Right lobe of liver (tissue), 6 donors: ENCODE measurements at regions not wholly inside any gene's neighbourhood (a gene's known extent, or its start where the extent isn't known, plus 50 kb on each side); places are given as distances from the start of the nearest gene placed in this dataset.

ENCODE experiments used
- ATAC-seq, 4 donors: fragments of 200-7000 bp; cut with Tn5 transposase; one replicate each; pipeline ENCODE4 v1.9.1; 2020; ENCODE audit warnings: mild to moderate bottlenecking in 4 of 4, moderate library complexity in 4 of 4
- DNase-seq, 3 donors: peaks; one replicate each; pipeline ENCODE4 v3.0.0-alpha.2; 2020
- H3K27ac ChIP-seq, 3 donors: fragments of 200-600 bp; one replicate each; pipeline ENCODE4 v1.8.0; 2022
- H3K27me3 ChIP-seq, 2 donors: fragments of 200-600 bp; one replicate each; pipeline ENCODE4 v1.8.0; 2022
- H3K36me3 ChIP-seq, 4 donors: fragments of 200-600 bp; sonication (generic) in 1 of 4; one replicate each; pipeline versions ENCODE4 v1.5.1 to v1.8.0; 2017 to 2022; ENCODE audit warnings: control low read depth in 1 of 4
- H3K4me1 ChIP-seq, 4 donors: fragments of 200-600 bp; sonication (generic) in 1 of 4; one replicate each; pipeline versions ENCODE4 v1.5.1 to v1.8.0; 2017 to 2022; ENCODE audit warnings: control low read depth in 1 of 4
- H3K4me3 ChIP-seq, 3 donors: fragments of 200-600 bp; one replicate each; pipeline ENCODE4 v1.8.0; 2022
- H3K9me3 ChIP-seq, 4 donors: fragments of 200-600 bp; sonication (generic) in 1 of 4; one replicate each; pipeline versions ENCODE4 v1.5.1 to v1.8.0; 2017 to 2022; ENCODE audit warnings: control low read depth in 1 of 4
- POLR2A ChIP-seq: fragments of 450-650 bp; IDR thresholded peaks from one replicate; pipeline ENCODE4 v1.6.1; 2017; ENCODE audit warnings: antibody characterized with exemption, mild to moderate bottlenecking
- WGBS: methylation state at CpG from one replicate; pipeline ENCODE4 v1.1.6; 2018; ENCODE audit warnings: low coverage, low lambda C conversion rate; ENCODE audit not compliant: insufficient coverage; ENCODE audit errors: missing lambda C conversion rate; 5-methylcytosine and 5-hydroxymethylcytosine counted together
- intact Hi-C, 2 donors: fragments of 100-400 bp; cut with DNase I; formaldehyde crosslinking; loops; one replicate each; pipeline versions ENCODE4 v1.11.2 to v1.14.1; 2022
- TF ChIP-seq, protein P1 (sequence below), 4 donors: fragments of 200-600 bp in 3 of 4; fragments of 450-650 bp in 1 of 4; IDR thresholded peaks; one replicate each; pipeline versions ENCODE4 v1.5.1 to v1.8.0; 2016 to 2022; ENCODE audit warnings: antibody characterized with exemption in 4 of 4, mild to moderate bottlenecking in 2 of 4
- donor health status: DM: no; HTN: yes; CAD: no.
- donor health status: DM: no; HTN: no; CAD: no.
- donor health status: DM: no; HTN: no; CAD: no.
- donor health status: DM: no; HTN: yes; CAD: no.
- donor health status: DM: no; HTN: yes; CAD: no.

DNA sequence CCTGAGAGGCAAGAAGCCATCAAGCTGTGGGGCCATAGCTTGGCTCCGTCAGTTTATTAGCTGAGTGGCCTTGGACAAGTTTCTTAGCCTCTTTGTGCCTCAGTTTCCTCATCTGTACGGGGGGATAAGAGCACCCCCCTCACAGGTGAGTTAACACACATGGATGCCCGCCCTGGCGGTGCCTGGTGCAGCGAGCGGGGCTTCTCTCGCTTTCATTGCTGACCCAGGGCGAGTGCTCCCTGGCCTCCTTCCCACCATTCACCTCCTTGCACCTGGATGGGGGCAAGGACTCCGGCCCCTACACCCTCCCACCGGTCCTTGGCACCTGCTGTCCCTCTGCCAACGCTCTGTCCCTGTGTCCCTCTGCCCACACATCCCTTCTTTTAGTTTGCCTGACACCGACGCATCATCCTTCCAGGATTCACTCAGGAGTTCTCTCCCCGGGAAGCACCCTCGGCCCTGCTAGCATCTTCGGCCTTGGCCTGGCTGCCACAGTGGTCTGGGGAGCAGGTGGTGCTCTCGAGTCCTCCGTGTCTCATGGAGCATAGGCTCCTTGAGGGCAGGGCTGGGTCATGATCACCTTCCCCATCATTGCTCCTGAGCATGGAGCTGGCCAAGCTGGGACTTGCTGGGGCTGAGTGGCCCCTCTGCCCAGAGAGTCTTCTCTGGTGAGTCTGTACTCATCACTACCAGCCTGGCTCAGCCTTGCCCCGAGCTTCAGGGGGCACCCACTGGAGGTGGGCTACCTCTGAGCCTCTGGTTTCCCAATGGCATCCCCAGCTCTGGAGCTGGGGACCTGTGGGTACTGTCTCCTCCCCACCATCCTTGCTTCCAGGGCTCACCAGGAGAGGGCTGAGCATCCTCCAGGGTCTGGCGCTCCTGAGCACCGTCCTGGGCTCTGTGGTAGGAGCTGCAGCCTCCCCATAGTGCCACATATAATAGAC lies 53.8 kb upstream of the SORCS2 start:
- Histone ChIP-seq H3K27ac (no peak overlapping the region), H3K4me1 (no peaks in the 10 kb centered on the region), H3K9me3 (no peaks in the 10 kb centered on the region), H3K27me3 (no peaks in the 10 kb centered on the region), H3K36me3 (no peaks in the 10 kb centered on the region), H3K4me3 (no peak overlapping the region)
- ATAC-seq (no peak), DNase-seq (no peak)
- intact Hi-C loops, result no loop called here
- 67% methylated on average over 11 of the region's 21 CpGs for WGBS
- TF ChIP-seq, protein P1, sequence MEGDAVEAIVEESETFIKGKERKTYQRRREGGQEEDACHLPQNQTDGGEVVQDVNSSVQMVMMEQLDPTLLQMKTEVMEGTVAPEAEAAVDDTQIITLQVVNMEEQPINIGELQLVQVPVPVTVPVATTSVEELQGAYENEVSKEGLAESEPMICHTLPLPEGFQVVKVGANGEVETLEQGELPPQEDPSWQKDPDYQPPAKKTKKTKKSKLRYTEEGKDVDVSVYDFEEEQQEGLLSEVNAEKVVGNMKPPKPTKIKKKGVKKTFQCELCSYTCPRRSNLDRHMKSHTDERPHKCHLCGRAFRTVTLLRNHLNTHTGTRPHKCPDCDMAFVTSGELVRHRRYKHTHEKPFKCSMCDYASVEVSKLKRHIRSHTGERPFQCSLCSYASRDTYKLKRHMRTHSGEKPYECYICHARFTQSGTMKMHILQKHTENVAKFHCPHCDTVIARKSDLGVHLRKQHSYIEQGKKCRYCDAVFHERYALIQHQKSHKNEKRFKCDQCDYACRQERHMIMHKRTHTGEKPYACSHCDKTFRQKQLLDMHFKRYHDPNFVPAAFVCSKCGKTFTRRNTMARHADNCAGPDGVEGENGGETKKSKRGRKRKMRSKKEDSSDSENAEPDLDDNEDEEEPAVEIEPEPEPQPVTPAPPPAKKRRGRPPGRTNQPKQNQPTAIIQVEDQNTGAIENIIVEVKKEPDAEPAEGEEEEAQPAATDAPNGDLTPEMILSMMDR (IDR thresholded peaks at IDR 0.05), result no peak
- TF ChIP-seq POLR2A, result no peak

DNA sequence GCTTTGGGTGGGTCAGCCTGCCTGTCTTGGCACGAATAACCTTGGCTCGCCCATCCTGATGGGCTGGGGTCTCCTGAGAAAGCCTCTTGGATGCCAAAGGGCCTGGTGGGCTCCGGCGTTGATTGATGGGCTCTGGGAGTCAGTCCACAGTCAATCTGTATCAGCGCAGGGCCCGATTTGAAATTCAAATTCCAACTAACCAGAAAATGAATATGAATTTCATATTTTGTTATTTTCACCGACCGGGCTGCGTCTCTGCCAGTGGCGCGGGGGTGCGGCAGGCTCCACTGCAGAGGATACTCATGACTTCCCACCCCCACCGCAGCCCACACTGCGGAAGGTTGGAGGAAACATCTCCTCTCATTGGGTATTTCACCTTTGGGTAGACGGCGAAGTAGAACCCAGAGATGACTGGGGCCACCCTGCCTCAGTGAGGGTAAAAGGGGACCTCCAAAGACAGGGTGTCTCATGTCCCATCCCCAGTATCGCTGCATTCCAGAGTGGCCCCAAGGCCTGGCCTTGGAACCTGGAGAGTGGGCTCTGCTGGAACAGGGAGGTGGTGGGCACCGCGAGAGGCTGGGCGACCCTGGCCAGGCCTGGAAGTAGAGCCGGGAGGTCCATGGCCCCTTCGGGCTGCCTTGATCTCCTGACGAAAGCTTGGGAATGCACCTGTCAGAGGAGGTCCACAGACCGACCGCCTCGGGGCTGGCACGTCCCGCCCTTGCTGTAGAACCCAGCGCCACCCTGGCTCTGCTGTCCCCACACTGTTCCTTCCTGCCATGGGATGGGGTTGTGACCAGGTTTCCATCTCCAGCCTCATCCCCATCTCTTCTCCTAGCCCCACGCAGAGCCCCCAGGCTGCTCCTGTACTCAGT lies 54.8 kb upstream of the SORCS2 start:
- Histone ChIP-seq H3K4me3 (no peak overlapping the region), H3K27me3 (no peaks in the 10 kb centered on the region), H3K27ac (no peak overlapping the region), H3K4me1 (no peaks in the 10 kb centered on the region), H3K9me3 (no peaks in the 10 kb centered on the region), H3K36me3 (no peaks in the 10 kb centered on the region)
- TF ChIP-seq, protein P1 (IDR thresholded peaks at IDR 0.05), result no peak
- TF ChIP-seq POLR2A, result no peak
- WGBS, result 94% methylated on average over 8 of the region's 30 CpGs
- intact Hi-C loops, result no loop called here
- ATAC-seq (no peak), DNase-seq (no peak)

GRCh38 chr4:7136351-7136750 lies 56.0 kb upstream of the SORCS2 start:
- DNase-seq (no peak), ATAC-seq (no peak)
- H3K27ac ChIP-seq, result no peak overlapping the region
- no peaks in the 10 kb centered on the region for H3K4me1 ChIP-seq
- TF ChIP-seq POLR2A, result no peak
- TF ChIP-seq, protein P1 (IDR thresholded peaks at IDR 0.05), result no peak
- H3K4me3 ChIP-seq, result no peak overlapping the region
- intact Hi-C loops, result no loop called here
- no peaks in the 10 kb centered on the region for H3K27me3 ChIP-seq
- no peaks in the 10 kb centered on the region for H3K9me3 ChIP-seq
- no peaks in the 10 kb centered on the region for H3K36me3 ChIP-seq
- WGBS, result 53% methylated on average over 9 of the region's 9 CpGs

DNA sequence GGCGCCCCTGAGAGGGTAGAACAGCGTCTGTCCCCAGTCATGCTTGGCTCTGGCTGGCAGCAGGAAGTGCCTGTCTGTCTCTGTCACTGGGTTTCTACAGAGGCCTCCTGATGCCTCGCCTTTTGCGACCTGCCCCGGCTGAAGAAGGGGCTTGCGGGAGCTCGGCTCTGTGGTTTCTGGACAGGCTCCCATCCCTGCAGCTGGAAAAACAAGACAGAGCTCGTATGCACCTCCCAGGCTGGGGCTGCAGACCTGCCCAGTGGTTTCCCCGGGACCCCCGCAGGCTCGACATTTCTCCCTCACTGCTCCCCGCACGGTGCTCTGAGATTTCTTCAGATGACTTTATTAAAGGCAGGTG lies 57.0 kb upstream of the SORCS2 start:
- H3K36me3 ChIP-seq, result no peaks in the 10 kb centered on the region
- DNase-seq, result no peak
- H3K4me1 ChIP-seq, result no peaks in the 10 kb centered on the region
- intact Hi-C loops, result no loop called here
- H3K27ac ChIP-seq, result no peak overlapping the region
- ATAC-seq, result no peak
- no peaks in the 10 kb centered on the region for H3K27me3 ChIP-seq
- TF ChIP-seq, protein P1 (IDR thresholded peaks at IDR 0.05), result no peak
- no peak for TF ChIP-seq POLR2A
- H3K9me3 ChIP-seq, result no peaks in the 10 kb centered on the region
- H3K4me3 ChIP-seq, result no peak overlapping the region
- 50% methylated on average over 9 of the region's 13 CpGs for WGBS
